GM23338 (cell line): ENCODE measurements at regions not wholly inside any gene's neighbourhood (a gene's known extent, or its start where the extent isn't known, plus 50 kb on each side); places are given as distances from the start of the nearest gene placed in this dataset.

Experiments
- ATAC-seq: fragments of 200-7000 bp; cut with Tn5 transposase; 3 replicates; pipeline ENCODE4 v1.9.1; 2020
- DNase-seq: peaks from one replicate; pipeline ENCODE4 v3.0.0-alpha.2; 2015; ENCODE audit warnings: low spot score
- H2AFZ ChIP-seq: fragments of 200-600 bp; sonication (generic); 2 replicates; pipeline ENCODE4 v1.8.0; 2016; ENCODE audit warnings: antibody characterized with exemption, mild to moderate bottlenecking, moderate library complexity
- H3F3A ChIP-seq: fragments of 200-600 bp; sonication (generic); replicated peaks from 2 replicates; pipeline ENCODE4 v1.8.0; 2017; ENCODE audit warnings: antibody characterized with exemption, mixed run types, low read depth
- H3K27ac ChIP-seq: fragments of 200-600 bp; sonication (generic); 2 replicates; pipeline ENCODE4 v1.6.1; 2016; ENCODE audit warnings: low read depth
- H3K27me3 ChIP-seq: fragments of 200-600 bp; sonication (generic); 2 replicates; pipeline ENCODE4 v1.8.0; 2016; ENCODE audit warnings: mild to moderate bottlenecking, mixed run types, moderate library complexity; ENCODE audit not compliant: insufficient read depth
- H3K36me3 ChIP-seq: fragments of 200-600 bp; sonication (generic); 2 replicates; pipeline ENCODE4 v1.8.0; 2016; ENCODE audit warnings: mild to moderate bottlenecking; ENCODE audit not compliant: insufficient read depth
- H3K4me1 ChIP-seq: fragments of 200-600 bp; sonication (generic); 2 replicates; pipeline ENCODE4 v1.8.0; 2016; ENCODE audit warnings: mild to moderate bottlenecking, moderate library complexity; ENCODE audit not compliant: insufficient read depth
- H3K4me2 ChIP-seq: fragments of 200-600 bp; sonication (generic); 2 replicates; pipeline ENCODE4 v1.7.1; 2017; ENCODE audit warnings: mixed run types
- H3K4me3 ChIP-seq: fragments of 200-600 bp; sonication (generic); 2 replicates; pipeline ENCODE4 v1.6.1; 2016; ENCODE audit warnings: mixed run types
- H3K79me2 ChIP-seq: fragments of 200-600 bp; sonication (generic); replicated peaks from 2 replicates; pipeline ENCODE4 v1.8.0; 2017; ENCODE audit warnings: mild to moderate bottlenecking; ENCODE audit not compliant: insufficient read depth
- H3K9me2 ChIP-seq: fragments of 200-600 bp; sonication (generic); 2 replicates; pipeline ENCODE4 v1.8.0; 2017; ENCODE audit not compliant: insufficient read depth
- H4K20me1 ChIP-seq: fragments of 200-600 bp; sonication (generic); replicated peaks from 2 replicates; pipeline ENCODE4 v1.8.0; 2017; ENCODE audit warnings: mild to moderate bottlenecking; ENCODE audit not compliant: insufficient read depth
- H3K27ac Mint-ChIP-seq: 2 replicates; pipeline ENCODE4 v1.8.0; 2020; ENCODE audit warnings: inconsistent platforms, mild to moderate bottlenecking, moderate library complexity, mixed read lengths
- H3K27me3 Mint-ChIP-seq: 3 replicates; pipeline ENCODE4 v1.8.0; 2022; ENCODE audit warnings: low read depth, mild to moderate bottlenecking, moderate library complexity, mixed read lengths, inconsistent platforms; ENCODE audit not compliant: insufficient read depth, poor library complexity
- H3K36me3 Mint-ChIP-seq: 3 replicates; pipeline ENCODE4 v1.8.0; 2021; ENCODE audit warnings: low read depth, mild to moderate bottlenecking, inconsistent platforms, moderate library complexity, mixed read lengths
- H3K4me1 Mint-ChIP-seq: 3 replicates; pipeline ENCODE4 v1.8.0; 2020; ENCODE audit warnings: mild to moderate bottlenecking, inconsistent platforms, mixed read lengths
- H3K4me3 Mint-ChIP-seq: 3 replicates; pipeline ENCODE4 v1.8.0; 2021; ENCODE audit warnings: moderate library complexity, mild to moderate bottlenecking, inconsistent platforms, mixed read lengths
- H3K9me3 Mint-ChIP-seq: 3 replicates; pipeline ENCODE4 v1.8.0; 2020; ENCODE audit warnings: moderate library complexity, mild to moderate bottlenecking, inconsistent platforms, mixed read lengths
- CREB1 ChIP-seq: fragments of 250-450 bp; sonication (Bioruptor Pico); IDR thresholded peaks from 2 replicates; pipeline ENCODE4 v1.5.0; 2020; ENCODE audit warnings: low read depth, mild to moderate bottlenecking, moderate library complexity
- CTCF ChIP-seq, 2 experiments: fragments of 200-600 bp in 1 of 2; sonication (generic) in 1 of 2; conservative IDR thresholded peaks; 2 replicates each; pipeline versions ENCODE4 v1.5.1 to v1.6.1; 2016 to 2017; ENCODE audit warnings: antibody characterized with exemption in 2 of 2, low read depth in 2 of 2, mild to moderate bottlenecking in 2 of 2, moderate library complexity in 1 of 2
- EZH2 ChIP-seq: fragments of 200-600 bp; sonication (generic); IDR thresholded peaks from one replicate; pipeline ENCODE4 v1.8.0; 2017; ENCODE audit warnings: antibody characterized with exemption, mild to moderate bottlenecking, low read depth; ENCODE audit not compliant: unreplicated experiment
- EZH2phosphoT487 ChIP-seq: fragments of 200-600 bp; sonication (generic); IDR thresholded peaks from one replicate; pipeline ENCODE4 v1.8.1; 2018; ENCODE audit warnings: antibody characterized with exemption; ENCODE audit not compliant: unreplicated experiment
- JUNB ChIP-seq: IDR thresholded peaks from one replicate; pipeline ENCODE4 v1.6.1; 2016; ENCODE audit warnings: antibody characterized with exemption; ENCODE audit not compliant: unreplicated experiment
- NANOG ChIP-seq: IDR thresholded peaks from 2 replicates; pipeline ENCODE4 v1.6.1; 2016; ENCODE audit warnings: antibody characterized with exemption, borderline replicate concordance
- POLR2AphosphoS5 ChIP-seq: IDR thresholded peaks from 2 replicates; pipeline ENCODE4 v1.6.1; 2016; ENCODE audit warnings: antibody characterized with exemption, low read depth
- REST ChIP-seq: IDR thresholded peaks from one replicate; pipeline ENCODE4 v1.6.1; 2018; ENCODE audit warnings: antibody characterized with exemption; ENCODE audit not compliant: unreplicated experiment
- STAT1 ChIP-seq: IDR thresholded peaks from one replicate; pipeline ENCODE4 v1.6.1; 2016; ENCODE audit warnings: antibody characterized with exemption; ENCODE audit not compliant: unreplicated experiment
- ZNF331 ChIP-seq: fragments of 250-450 bp; sonication (Bioruptor Pico); IDR thresholded peaks from 2 replicates; pipeline ENCODE4 v1.5.0; 2020; ENCODE audit warnings: low read depth, mild to moderate bottlenecking, moderate library complexity
- ZNF462 ChIP-seq: fragments of 250-450 bp; sonication (Bioruptor Pico); IDR thresholded peaks from 2 replicates; pipeline ENCODE4 v1.5.0; 2020; ENCODE audit warnings: mild to moderate bottlenecking, moderate library complexity
- TF ChIP-seq, protein P1 (sequence below): IDR thresholded peaks from 2 replicates; pipeline ENCODE4 v1.6.1; 2016; ENCODE audit warnings: antibody characterized with exemption

DNA sequence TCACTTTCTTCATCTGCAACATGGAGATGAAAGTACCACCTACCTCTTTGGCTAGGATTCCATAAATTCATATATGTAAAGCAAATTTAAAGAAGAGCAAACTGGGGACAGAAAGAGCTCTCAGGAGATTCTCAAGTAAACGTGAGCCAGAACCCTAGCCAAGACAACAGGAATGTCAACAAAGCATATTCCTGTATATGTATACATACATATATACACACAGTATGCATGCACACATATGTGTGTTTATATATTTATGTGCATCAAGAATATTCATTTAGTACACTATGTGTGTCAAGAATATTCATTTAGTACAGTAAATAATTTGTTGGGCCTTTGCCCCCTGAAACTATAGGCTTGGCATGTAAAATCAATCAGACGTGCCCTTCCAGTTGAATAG, 574.4 kb upstream of the KLHL29 start (continued):
- TF ChIP-seq REST (no peak), ZNF462 (CRISPR knock-in tag) (no peak), STAT1 (no peak)

- peaks cover 6% of the 10 kb centered on the region for H3K9me3 Mint-ChIP-seq
- H4K20me1 ChIP-seq = no peaks in the 10 kb centered on the region
- no peaks in the 10 kb centered on the region for H3K27me3 Mint-ChIP-seq
- H3K36me3 Mint-ChIP-seq = peaks cover 12% of the 10 kb centered on the region
- no peak overlapping the region for H3K27ac ChIP-seq
- H3K4me3 ChIP-seq = no peak overlapping the region
- no peaks in the 10 kb centered on the region for H3K4me1 Mint-ChIP-seq
- no peaks in the 10 kb centered on the region for H3K4me1 ChIP-seq
- DNase-seq (no peak), ATAC-seq (no peak)
- no peak overlapping the region for H3K27ac Mint-ChIP-seq
- no peaks in the 10 kb centered on the region for H3K27me3 ChIP-seq
- H2AFZ ChIP-seq = no peak overlapping the region
- H3K4me3 Mint-ChIP-seq = no peak overlapping the region
- no peaks in the 10 kb centered on the region for H3K9me2 ChIP-seq
- no peaks in the 10 kb centered on the region for H3F3A ChIP-seq
- no peaks in the 10 kb centered on the region for H3K36me3 ChIP-seq
- H3K79me2 ChIP-seq = no peaks in the 10 kb centered on the region
- no peak overlapping the region for H3K4me2 ChIP-seq
- TF ChIP-seq CTCF (conservative IDR thresholded peaks at IDR 0.05; ENCODE audit: low read depth in 2 of 2) = no peak
- no peak for TF ChIP-seq POLR2AphosphoS5
- TF ChIP-seq, protein P1, sequence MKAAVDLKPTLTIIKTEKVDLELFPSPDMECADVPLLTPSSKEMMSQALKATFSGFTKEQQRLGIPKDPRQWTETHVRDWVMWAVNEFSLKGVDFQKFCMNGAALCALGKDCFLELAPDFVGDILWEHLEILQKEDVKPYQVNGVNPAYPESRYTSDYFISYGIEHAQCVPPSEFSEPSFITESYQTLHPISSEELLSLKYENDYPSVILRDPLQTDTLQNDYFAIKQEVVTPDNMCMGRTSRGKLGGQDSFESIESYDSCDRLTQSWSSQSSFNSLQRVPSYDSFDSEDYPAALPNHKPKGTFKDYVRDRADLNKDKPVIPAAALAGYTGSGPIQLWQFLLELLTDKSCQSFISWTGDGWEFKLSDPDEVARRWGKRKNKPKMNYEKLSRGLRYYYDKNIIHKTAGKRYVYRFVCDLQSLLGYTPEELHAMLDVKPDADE = no peak
- TF ChIP-seq ZNF331 (CRISPR knock-in tag) = no peak
- TF ChIP-seq EZH2phosphoT487 = no peak
- TF ChIP-seq JUNB = no peak
- TF ChIP-seq CREB1 (CRISPR knock-in tag) = no peak
- no peak for TF ChIP-seq EZH2
- no peak for TF ChIP-seq NANOG
Measured at GRCh38 chr2:22812065-22812680, 572.8 kb upstream of the KLHL29 start.
